Gastrocnemius medialis (tissue), 4 donors: ENCODE measurements at regions not wholly inside any gene's neighbourhood (a gene's known extent, or its start where the extent isn't known, plus 50 kb on each side); places are given as distances from the start of the nearest gene placed in this dataset.

Experiments
- CTCF ChIP-seq, 5 experiments: fragments of 450-650 bp in 3 of 5; fragments of 200-600 bp in 2 of 5; sonication (generic) in 2 of 5; IDR thresholded peaks in 4 of 5; conservative IDR thresholded peaks in 1 of 5; 1 replicate in 4 of 5; 2 replicates in 1 of 5; pipeline ENCODE4 v1.5.1; 2016 to 2019; ENCODE audit warnings: antibody characterized with exemption in 5 of 5, mild to moderate bottlenecking in 3 of 5, moderate library complexity in 3 of 5
- POLR2A ChIP-seq, 2 donors: fragments of 450-650 bp; IDR thresholded peaks; one replicate each; pipeline ENCODE4 v1.6.1; 2017; ENCODE audit warnings: antibody characterized with exemption in 2 of 2, mild to moderate bottlenecking in 2 of 2, moderate library complexity in 2 of 2

- TF ChIP-seq CTCF (IDR thresholded peaks at IDR 0.05 in 4 of 5, conservative IDR thresholded peaks at IDR 0.05 in 1 of 5) (no peak), POLR2A (IDR thresholded peaks at IDR 0.05) (no peak)
These were observed 184.0 kb downstream of the PTPN20 start for GRCh38 chr10:47095211-47095610.
